ENCODE measurements at regions not wholly inside any gene's neighbourhood (a gene's known extent, or its start where the extent isn't known, plus 50 kb on each side); places are given as distances from the start of the nearest gene placed in this dataset.

GRCh38 chr1:209486861-209487593, 96.5 kb upstream of the CAMK1G start:
- TF ChIP-seq CTCF (conservative IDR thresholded peaks at IDR 0.05; ENCODE audit: low read length): no peak
- no peak for TF ChIP-seq EZH2phosphoT487 (IDR thresholded peaks at IDR 0.05; ENCODE audit: borderline replicate concordance, low read depth, low read length)
